ENCODE measurements at regions not wholly inside any gene's neighbourhood (a gene's known extent, or its start where the extent isn't known, plus 50 kb on each side); places are given as distances from the start of the nearest gene placed in this dataset.

DNA sequence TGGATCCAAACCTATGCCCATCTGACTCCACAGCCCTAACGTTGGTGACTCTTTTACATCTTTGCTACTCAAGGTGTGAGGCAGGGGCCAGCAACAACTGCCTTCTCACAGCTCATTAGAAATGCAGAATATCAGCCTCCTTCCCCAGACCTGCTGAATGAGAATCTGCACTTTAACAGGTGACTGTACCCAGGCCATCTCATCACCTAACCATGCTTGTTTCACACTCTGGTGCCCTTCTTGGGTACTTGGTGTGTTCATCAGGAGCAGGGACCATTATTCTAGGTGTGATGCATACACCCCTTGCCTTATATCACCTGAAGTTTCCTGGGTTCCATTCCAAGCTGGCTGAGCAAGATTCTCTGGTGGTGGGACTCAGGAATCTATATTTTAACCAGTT lies 196.3 kb upstream of the LMCD1 start:
- TF ChIP-seq POLR2A (IDR thresholded peaks at IDR 0.05), result no peak
- TF ChIP-seq, protein P1, sequence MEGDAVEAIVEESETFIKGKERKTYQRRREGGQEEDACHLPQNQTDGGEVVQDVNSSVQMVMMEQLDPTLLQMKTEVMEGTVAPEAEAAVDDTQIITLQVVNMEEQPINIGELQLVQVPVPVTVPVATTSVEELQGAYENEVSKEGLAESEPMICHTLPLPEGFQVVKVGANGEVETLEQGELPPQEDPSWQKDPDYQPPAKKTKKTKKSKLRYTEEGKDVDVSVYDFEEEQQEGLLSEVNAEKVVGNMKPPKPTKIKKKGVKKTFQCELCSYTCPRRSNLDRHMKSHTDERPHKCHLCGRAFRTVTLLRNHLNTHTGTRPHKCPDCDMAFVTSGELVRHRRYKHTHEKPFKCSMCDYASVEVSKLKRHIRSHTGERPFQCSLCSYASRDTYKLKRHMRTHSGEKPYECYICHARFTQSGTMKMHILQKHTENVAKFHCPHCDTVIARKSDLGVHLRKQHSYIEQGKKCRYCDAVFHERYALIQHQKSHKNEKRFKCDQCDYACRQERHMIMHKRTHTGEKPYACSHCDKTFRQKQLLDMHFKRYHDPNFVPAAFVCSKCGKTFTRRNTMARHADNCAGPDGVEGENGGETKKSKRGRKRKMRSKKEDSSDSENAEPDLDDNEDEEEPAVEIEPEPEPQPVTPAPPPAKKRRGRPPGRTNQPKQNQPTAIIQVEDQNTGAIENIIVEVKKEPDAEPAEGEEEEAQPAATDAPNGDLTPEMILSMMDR (IDR thresholded peaks at IDR 0.05), result no peak

Data from stomach (tissue), 4 donors.